Activated CD4-positive, alpha-beta T cell treated with anti-CD3 and anti-CD28 coated beads for 48 hours (primary cell): ENCODE measurements at regions not wholly inside any gene's neighbourhood (a gene's known extent, or its start where the extent isn't known, plus 50 kb on each side); places are given as distances from the start of the nearest gene placed in this dataset.
"Not testable (repeated sequence)": the region's sequence is repeated elsewhere in the genome, so short reads cannot be mapped to it uniquely, and the experiment has no call there.

ENCODE experiments used
- DNase-seq: peaks from one replicate; pipeline ENCODE4 v3.0.0-alpha.2; 2020

DNA sequence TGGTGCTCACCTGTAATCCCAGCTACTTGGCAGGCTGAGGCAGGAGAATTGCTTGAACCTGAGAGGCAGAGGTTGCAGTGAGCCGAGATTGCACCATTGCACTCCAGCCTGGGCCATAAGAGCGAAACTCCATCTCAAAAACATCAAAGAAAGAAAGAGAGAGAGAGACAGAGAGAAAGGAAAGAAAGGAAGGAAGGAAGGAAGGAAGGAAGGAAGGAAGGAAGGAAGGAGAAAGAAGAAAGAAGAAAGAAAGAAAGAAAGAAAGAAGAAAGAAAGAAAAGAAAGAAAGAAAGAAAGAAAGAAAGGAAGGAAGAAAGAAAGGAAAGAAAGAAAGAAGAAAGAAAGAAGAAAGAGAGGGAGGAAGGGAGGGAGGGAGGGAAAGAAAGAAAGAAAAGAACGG, 69.4 kb upstream of the SLC25A33 start:
- DNase-seq = not testable (repeated sequence)

- DNase-seq = no peak
These were observed 67.6 kb upstream of the SLC25A33 start for GRCh38 chr1:9471679-9472078.

DNA sequence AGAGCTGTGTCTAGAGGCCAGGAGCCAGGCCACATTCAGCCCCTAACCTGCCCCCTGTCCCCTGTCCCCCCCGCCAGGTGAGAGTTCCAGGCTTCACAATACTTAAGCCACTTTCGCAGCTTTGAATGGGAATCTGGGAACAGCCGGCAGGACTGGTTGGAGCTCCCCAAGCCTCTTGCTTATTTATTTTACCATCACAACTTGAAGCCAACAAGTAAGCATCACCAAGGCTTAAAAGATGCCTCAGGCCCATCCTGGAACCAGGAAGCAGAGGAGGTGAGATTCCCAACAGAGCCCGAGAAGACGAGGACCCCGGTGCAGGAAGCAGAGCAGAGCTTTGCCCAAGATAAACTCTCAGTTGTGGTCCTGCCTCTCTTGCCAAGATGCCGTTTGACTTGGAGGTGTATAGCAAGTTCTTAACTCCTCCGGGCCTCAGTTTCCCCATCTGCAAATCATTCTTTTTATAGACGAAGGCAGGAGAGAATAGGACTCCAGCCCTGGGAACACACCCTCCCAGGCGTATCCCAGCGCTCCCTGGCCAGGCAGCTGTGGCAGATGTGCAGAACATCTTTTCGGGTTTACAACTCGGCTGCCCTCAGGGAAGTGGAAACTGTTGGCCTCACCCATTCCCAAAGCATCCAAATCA, 66.8 kb upstream of the SLC25A33 start:
- DNase-seq = no peak

- peak; percentile 34 for DNase-seq
These were observed 66.0 kb upstream of the SLC25A33 start for GRCh38 chr1:9473032-9473807.

DNA sequence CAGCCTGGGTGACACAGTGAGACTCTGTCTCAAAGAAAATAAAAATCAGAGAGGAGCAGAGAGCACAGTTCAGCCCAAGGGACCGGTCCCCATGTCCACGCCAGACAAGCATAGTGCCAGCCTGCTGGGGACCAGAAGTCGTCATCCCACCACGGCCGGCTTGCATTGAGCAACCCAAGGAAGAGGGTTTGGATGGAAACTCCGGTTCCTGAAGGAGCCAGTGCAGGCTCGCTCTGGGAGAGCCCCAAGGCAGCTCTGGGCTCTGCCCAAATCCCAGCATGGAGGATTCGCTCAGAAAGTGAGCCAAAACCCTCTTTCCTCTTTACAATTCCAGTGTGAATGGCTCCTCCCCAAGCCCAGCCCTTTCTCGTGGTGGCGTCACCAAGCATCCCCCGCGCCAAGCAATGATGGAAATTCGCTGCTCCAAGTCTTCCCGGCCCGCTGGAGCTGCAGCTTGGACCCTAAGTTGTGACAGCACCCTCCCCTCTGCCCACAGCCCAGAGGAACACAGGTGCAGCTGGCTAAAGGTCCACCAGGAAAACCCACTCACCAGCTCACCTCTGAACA, 64.1 kb upstream of the SLC25A33 start:
- no peak for DNase-seq

GRCh38 chr1:9476790-9477463, 62.3 kb upstream of the SLC25A33 start:
- peak; percentile 21 for DNase-seq

- DNase-seq = no peak
These were observed 61.7 kb upstream of the SLC25A33 start for GRCh38 chr1:9477535-9477934.

- DNase-seq = no peak
These were observed 61.2 kb upstream of the SLC25A33 start for GRCh38 chr1:9478021-9478420.

GRCh38 chr1:9481048-9481447, 58.2 kb upstream of the SLC25A33 start:
- no peak for DNase-seq

GRCh38 chr1:9482403-9482802, 56.9 kb upstream of the SLC25A33 start:
- DNase-seq = no peak

GRCh38 chr1:9482816-9483572, 56.3 kb upstream of the SLC25A33 start:
- no peak for DNase-seq

DNA sequence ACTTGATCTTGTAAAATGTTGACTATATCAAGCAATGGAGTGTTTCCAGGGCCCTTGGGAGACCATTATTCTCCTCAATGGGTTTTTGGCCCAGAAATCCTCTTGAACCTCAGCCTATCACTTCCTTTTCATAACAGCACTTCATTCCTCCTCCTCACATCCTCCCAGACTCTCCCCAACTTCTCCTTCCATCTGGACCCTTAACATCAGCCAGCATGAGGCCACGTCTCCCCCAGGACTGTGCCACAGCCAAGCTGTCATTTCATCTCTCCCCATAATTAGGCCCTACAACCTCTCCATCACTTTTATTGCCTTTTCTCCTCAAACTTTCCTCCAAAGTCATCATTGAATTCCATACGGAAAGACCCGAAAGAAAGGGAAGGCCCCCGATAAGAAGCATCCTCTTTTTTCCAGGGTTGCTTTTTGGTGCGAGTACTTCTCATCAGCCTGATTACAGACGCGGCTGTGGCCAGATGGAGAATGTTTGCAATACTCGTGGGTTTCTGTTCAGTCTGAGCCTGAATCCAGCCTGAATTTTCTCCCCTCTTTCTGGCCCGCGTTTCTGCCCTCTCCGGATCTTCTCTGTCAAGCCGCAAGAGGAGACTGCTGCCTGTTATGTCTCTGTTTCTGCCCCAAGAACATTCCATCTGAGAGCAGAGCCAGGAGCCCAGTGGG, 52.7 kb upstream of the SLC25A33 start:
- DNase-seq = no peak
